HepG2 (cell line): ENCODE measurements at regions not wholly inside any gene's neighbourhood (a gene's known extent, or its start where the extent isn't known, plus 50 kb on each side); places are given as distances from the start of the nearest gene placed in this dataset.

Experiments used
- ATAC-seq: fragments of 200-7000 bp; cut with Tn5 transposase; 3 replicates; pipeline ENCODE4 v1.9.1; 2020; ENCODE audit warnings: mild to moderate bottlenecking, moderate library complexity
- BruUV-seq: library from RNA; stranded (reverse); fragments of 400-500 nt; replicated peaks from 2 replicates; lab custom pipeline; 2021; lab: Mats Ljungman, UMichigan
- CTCF ChIA-PET: fragments of 300-600 bp; formaldehyde crosslinking; extraction: SDS; loops from one replicate; lab custom pipeline; 2021; ENCODE audit warnings: low total read pairs, inconsistent platforms, low intra/inter-chr PET ratio; lab: Yijun Ruan, JAX
- POLR2A ChIA-PET: fragments of 350-600 bp; sonication (Branson Sonifier 250); formaldehyde crosslinking; loops from one replicate; lab custom pipeline; 2020; ENCODE audit warnings: antibody characterized with exemption, inconsistent platforms; lab: Yijun Ruan, JAX
- DNase-seq: peaks from one replicate; pipeline ENCODE4 v3.0.0-alpha.2; 2015; ENCODE audit warnings: low spot score
- FAIRE-seq: peaks from 3 replicates; lab custom pipeline; 2011; peaks lifted over from hg19 to GRCh38; lab: Jason Lieb, UNC
- H2AFZ ChIP-seq: one replicate; pipeline ENCODE4 v1.6.1; 2011; ENCODE audit warnings: low read length, inconsistent platforms
- H3K27ac ChIP-seq: fragments of 300-600 bp; 3 replicates; pipeline ENCODE4 v1.8.0; 2011; ENCODE audit warnings: mixed run types, mild to moderate bottlenecking, mixed read lengths, low read length, inconsistent platforms; ENCODE audit not compliant: insufficient read depth; ENCODE audit errors: extremely low read length
- H3K27me3 ChIP-seq, 2 experiments: fragments of 200-600 bp in 1 of 2; 2 replicates in 1 of 2; 3 replicates in 1 of 2; pipeline versions ENCODE4 v1.6.0 to v1.8.0; 2011; ENCODE audit warnings: low read length in 2 of 2, mild to moderate bottlenecking in 2 of 2, moderate library complexity in 2 of 2, inconsistent platforms in 1 of 2; ENCODE audit not compliant: insufficient read depth in 2 of 2, control insufficient read depth in 1 of 2
- H3K36me3 ChIP-seq, 2 experiments: fragments of 200-600 bp in 1 of 2; replicated peaks in 1 of 2; 2 replicates in 1 of 2; 3 replicates in 1 of 2; pipeline versions ENCODE4 v1.5.1 to v1.8.0; 2011; ENCODE audit warnings: low read length in 2 of 2, inconsistent platforms in 1 of 2; ENCODE audit not compliant: insufficient read depth in 2 of 2, control insufficient read depth in 1 of 2
- H3K4me1 ChIP-seq: 2 replicates; pipeline ENCODE4 v1.5.1; 2012; ENCODE audit warnings: low read length, inconsistent platforms; ENCODE audit not compliant: insufficient read depth
- H3K4me2 ChIP-seq: 2 replicates; pipeline ENCODE4 v1.6.0; 2011; ENCODE audit warnings: low read depth, low read length, inconsistent platforms
- H3K4me3 ChIP-seq, 3 experiments: fragments of 200-600 bp in 1 of 3; sonication (generic), shearing (Covaris generic) in 1 of 3; replicated peaks in 1 of 3; 2 replicates each; pipeline ENCODE4 v1.5.1; 2011 to 2016; ENCODE audit warnings: low read length in 3 of 3, inconsistent platforms in 2 of 3, low read depth in 2 of 3, mild to moderate bottlenecking in 2 of 3, control low read depth in 1 of 3, mixed read lengths in 1 of 3; ENCODE audit not compliant: insufficient read depth in 1 of 3
- H3K79me2 ChIP-seq: one replicate; pipeline ENCODE4 v1.6.1; 2011; ENCODE audit warnings: low read length, inconsistent platforms; ENCODE audit not compliant: insufficient read depth
- H3K9ac ChIP-seq: 2 replicates; pipeline ENCODE4 v1.6.0; 2011; ENCODE audit warnings: mild to moderate bottlenecking, low read depth, low read length, inconsistent platforms; ENCODE audit not compliant: insufficient read depth
- H3K9me3 ChIP-seq: 2 replicates; pipeline ENCODE4 v1.5.1; 2012; ENCODE audit warnings: mild to moderate bottlenecking, low read length
- H4K20me1 ChIP-seq: 2 replicates; pipeline ENCODE4 v1.6.0; 2011; ENCODE audit warnings: inconsistent platforms, mild to moderate bottlenecking, low read length, moderate library complexity; ENCODE audit not compliant: insufficient read depth
- CBX5 ChIP-seq: sonication (generic); formaldehyde crosslinking; IDR thresholded peaks from 2 replicates; pipeline ENCODE4 v1.4.0; 2020; ENCODE audit warnings: missing genetic modification reagents, borderline replicate concordance
- FOXK1 ChIP-seq: sonication (generic); formaldehyde crosslinking; IDR thresholded peaks from 2 replicates; pipeline ENCODE4 v1.4.0; 2020; ENCODE audit warnings: low read depth, missing genetic modification reagents, borderline replicate concordance
- HDAC2 ChIP-seq: sonication (generic); formaldehyde crosslinking; IDR thresholded peaks from 2 replicates; pipeline ENCODE4 v1.4.0; 2020; ENCODE audit warnings: missing genetic modification reagents
- HNF4A ChIP-seq: sonication (generic); formaldehyde crosslinking; IDR thresholded peaks from 2 replicates; pipeline ENCODE4 v1.4.0; 2020; ENCODE audit warnings: missing genetic modification reagents
- PAX8 ChIP-seq: sonication (generic); formaldehyde crosslinking; IDR thresholded peaks from 2 replicates; pipeline ENCODE4 v1.8.0; 2022; ENCODE audit warnings: mild to moderate bottlenecking, missing genetic modification reagents, borderline replicate concordance
- PRPF4 ChIP-seq: fragments of 200-400 bp; formaldehyde crosslinking; IDR thresholded peaks from 2 replicates; pipeline ENCODE4 v1.6.1; 2016; ENCODE audit warnings: low read length, low read depth; ENCODE audit not compliant: poor library complexity, severe bottlenecking
- STAG1 ChIP-seq: sonication (generic); formaldehyde crosslinking; IDR thresholded peaks from 2 replicates; pipeline ENCODE4 v1.4.0; 2020; ENCODE audit warnings: missing genetic modification reagents
- ZBTB8A ChIP-seq: sonication (generic); formaldehyde crosslinking; IDR thresholded peaks from 2 replicates; pipeline ENCODE4 v1.4.0; 2020; ENCODE audit warnings: mild to moderate bottlenecking, low read depth, missing genetic modification reagents, borderline replicate concordance
- ZNF205 ChIP-seq: IDR thresholded peaks from 2 replicates; pipeline ENCODE4 v1.6.1; 2018; ENCODE audit warnings: missing biosample characterization, missing genetic modification reagents
- ZNF282 ChIP-seq: fragments of 450-650 bp; IDR thresholded peaks from 2 replicates; pipeline ENCODE4 v1.6.1; 2018; ENCODE audit not compliant: partially characterized antibody
- ZNF343 ChIP-seq: sonication (generic); formaldehyde crosslinking; IDR thresholded peaks from 2 replicates; pipeline ENCODE4 v1.4.0; 2020; ENCODE audit warnings: mild to moderate bottlenecking, missing genetic modification reagents
- ZNF572 ChIP-seq: sonication (generic); formaldehyde crosslinking; IDR thresholded peaks from 2 replicates; pipeline ENCODE4 v1.5.1; 2020; ENCODE audit warnings: mild to moderate bottlenecking, missing genetic modification reagents
- ZSCAN30 ChIP-seq: sonication (generic); formaldehyde crosslinking; IDR thresholded peaks from 2 replicates; pipeline ENCODE4 v1.5.0; 2020; ENCODE audit warnings: mild to moderate bottlenecking, missing genetic modification reagents
- WGBS: methylation state at CpG from one replicate; pipeline ENCODE4 v1.1.6; 2017; ENCODE audit warnings: low lambda C conversion rate; 5-methylcytosine and 5-hydroxymethylcytosine counted together
- in situ Hi-C: cut with HindIII; loops from 2 replicates; pipeline ENCODE4 v1.10.0; 2017; ENCODE audit warnings: low pct_unique_long_range_greater_than_20kb; ENCODE audit not compliant: extremely low pct_ligation_motif_present
- intact Hi-C: fragments of 100-400 bp; cut with micrococcal nuclease; formaldehyde crosslinking; loops from one replicate; pipeline ENCODE4 v1.10.0; 2022; ENCODE audit not compliant: unreplicated experiment
- TF ChIP-seq, protein P1 (sequence below): sonication (generic); formaldehyde crosslinking; IDR thresholded peaks from 2 replicates; pipeline ENCODE4 v1.4.0; 2020; ENCODE audit warnings: missing genetic modification reagents, borderline replicate concordance
- TF ChIP-seq, protein P2 (sequence below): sonication (generic); IDR thresholded peaks from 2 replicates; pipeline ENCODE4 v1.6.1; 2016; ENCODE audit warnings: low read depth, borderline replicate concordance
- TF ChIP-seq, protein P3 (sequence below): sonication (generic); formaldehyde crosslinking; IDR thresholded peaks from 2 replicates; pipeline ENCODE4 v1.5.0; 2020; ENCODE audit warnings: missing genetic modification reagents, mild to moderate bottlenecking, borderline replicate concordance
- TF ChIP-seq, protein P4 (sequence below): sonication (generic); formaldehyde crosslinking; IDR thresholded peaks from 2 replicates; pipeline ENCODE4 v1.5.0; 2020; ENCODE audit warnings: mild to moderate bottlenecking, missing genetic modification reagents, moderate library complexity

DNA sequence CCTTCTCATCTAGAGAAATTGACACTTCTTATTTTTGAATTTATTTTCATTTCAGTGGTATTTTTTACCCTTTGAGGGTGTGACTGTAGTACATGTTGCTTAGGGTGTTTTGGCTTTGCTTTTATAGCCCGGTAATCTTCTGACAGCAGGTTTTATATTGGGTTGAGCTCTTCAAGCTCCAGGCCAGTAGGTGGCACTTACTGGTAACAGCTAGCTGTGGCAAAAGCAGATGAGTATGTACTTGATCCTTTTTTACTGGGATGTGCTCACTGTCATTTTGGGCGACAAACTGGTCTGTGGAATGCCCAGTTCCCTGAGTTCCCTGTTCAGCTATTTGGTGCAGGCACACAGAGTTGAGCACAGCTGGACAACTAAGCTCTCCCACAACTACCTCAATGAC is 916.2 kb upstream of the B3GALT2 start:
- Histone ChIP-seq H3K27ac (no peak overlapping the region), H2AFZ (no peak overlapping the region), H3K4me1 (peaks cover 9% of the 10 kb centered on the region), H3K4me3 (no peak overlapping the region), H3K27me3 (no peaks in the 10 kb centered on the region), H3K36me3 (no peaks in the 10 kb centered on the region), H4K20me1 (no peaks in the 10 kb centered on the region), H3K9me3 (no peaks in the 10 kb centered on the region), H3K79me2 (no peaks in the 10 kb centered on the region), H3K9ac (no peak overlapping the region), H3K4me2 (no peak overlapping the region)
- intact Hi-C loops, result loop anchor here (1.0 kb wide), 1 partner anchor 15 kb away; no protein-coding TSS in a partner anchor
- in situ Hi-C loops, result no loop called here
- no TSS peak for BruUV-seq
- TF ChIP-seq PRPF4 (no peak), PAX8 (CRISPR knock-in tag) (no peak), ZNF343 (CRISPR knock-in tag) (no peak), STAG1 (CRISPR knock-in tag) (peak; percentile 25; the same call in 1 of the 2 replicates), FOXK1 (CRISPR knock-in tag) (no peak), ZNF572 (CRISPR knock-in tag) (no peak), HNF4A (CRISPR knock-in tag) (no peak), CBX5 (CRISPR knock-in tag) (no peak), ZNF205 (CRISPR knock-in tag) (no peak), ZBTB8A (no peak), ZNF282 (no peak), ZSCAN30 (no peak), HDAC2 (CRISPR knock-in tag) (no peak)
- TF ChIP-seq, protein P1, sequence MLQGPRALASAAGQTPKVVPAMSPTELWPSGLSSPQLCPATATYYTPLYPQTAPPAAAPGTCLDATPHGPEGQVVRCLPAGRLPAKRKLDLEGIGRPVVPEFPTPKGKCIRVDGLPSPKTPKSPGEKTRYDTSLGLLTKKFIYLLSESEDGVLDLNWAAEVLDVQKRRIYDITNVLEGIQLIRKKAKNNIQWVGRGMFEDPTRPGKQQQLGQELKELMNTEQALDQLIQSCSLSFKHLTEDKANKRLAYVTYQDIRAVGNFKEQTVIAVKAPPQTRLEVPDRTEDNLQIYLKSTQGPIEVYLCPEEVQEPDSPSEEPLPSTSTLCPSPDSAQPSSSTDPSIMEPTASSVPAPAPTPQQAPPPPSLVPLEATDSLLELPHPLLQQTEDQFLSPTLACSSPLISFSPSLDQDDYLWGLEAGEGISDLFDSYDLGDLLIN (CRISPR knock-in tag), result no peak
- TF ChIP-seq, protein P2, sequence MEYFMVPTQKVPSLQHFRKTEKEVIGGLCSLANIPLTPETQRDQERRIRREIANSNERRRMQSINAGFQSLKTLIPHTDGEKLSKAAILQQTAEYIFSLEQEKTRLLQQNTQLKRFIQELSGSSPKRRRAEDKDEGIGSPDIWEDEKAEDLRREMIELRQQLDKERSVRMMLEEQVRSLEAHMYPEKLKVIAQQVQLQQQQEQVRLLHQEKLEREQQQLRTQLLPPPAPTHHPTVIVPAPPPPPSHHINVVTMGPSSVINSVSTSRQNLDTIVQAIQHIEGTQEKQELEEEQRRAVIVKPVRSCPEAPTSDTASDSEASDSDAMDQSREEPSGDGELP, result no peak
- TF ChIP-seq, protein P3, sequence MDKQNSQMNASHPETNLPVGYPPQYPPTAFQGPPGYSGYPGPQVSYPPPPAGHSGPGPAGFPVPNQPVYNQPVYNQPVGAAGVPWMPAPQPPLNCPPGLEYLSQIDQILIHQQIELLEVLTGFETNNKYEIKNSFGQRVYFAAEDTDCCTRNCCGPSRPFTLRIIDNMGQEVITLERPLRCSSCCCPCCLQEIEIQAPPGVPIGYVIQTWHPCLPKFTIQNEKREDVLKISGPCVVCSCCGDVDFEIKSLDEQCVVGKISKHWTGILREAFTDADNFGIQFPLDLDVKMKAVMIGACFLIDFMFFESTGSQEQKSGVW, result no peak
- TF ChIP-seq, protein P4, sequence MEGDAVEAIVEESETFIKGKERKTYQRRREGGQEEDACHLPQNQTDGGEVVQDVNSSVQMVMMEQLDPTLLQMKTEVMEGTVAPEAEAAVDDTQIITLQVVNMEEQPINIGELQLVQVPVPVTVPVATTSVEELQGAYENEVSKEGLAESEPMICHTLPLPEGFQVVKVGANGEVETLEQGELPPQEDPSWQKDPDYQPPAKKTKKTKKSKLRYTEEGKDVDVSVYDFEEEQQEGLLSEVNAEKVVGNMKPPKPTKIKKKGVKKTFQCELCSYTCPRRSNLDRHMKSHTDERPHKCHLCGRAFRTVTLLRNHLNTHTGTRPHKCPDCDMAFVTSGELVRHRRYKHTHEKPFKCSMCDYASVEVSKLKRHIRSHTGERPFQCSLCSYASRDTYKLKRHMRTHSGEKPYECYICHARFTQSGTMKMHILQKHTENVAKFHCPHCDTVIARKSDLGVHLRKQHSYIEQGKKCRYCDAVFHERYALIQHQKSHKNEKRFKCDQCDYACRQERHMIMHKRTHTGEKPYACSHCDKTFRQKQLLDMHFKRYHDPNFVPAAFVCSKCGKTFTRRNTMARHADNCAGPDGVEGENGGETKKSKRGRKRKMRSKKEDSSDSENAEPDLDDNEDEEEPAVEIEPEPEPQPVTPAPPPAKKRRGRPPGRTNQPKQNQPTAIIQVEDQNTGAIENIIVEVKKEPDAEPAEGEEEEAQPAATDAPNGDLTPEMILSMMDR (CRISPR knock-in tag), result peak; percentile 24; the same call in 1 of the 2 replicates
- ATAC-seq (peak; percentile 60), DNase-seq (peak; percentile 2), FAIRE-seq (no peak)
- CTCF ChIA-PET, result no interaction called here
- POLR2A ChIA-PET, result no interaction called here
- 8% methylated on average over 2 of the region's 2 CpGs for WGBS
